Forelimb muscle (tissue), 1 donor: ENCODE measurements at regions not wholly inside any gene's neighbourhood (a gene's known extent, or its start where the extent isn't known, plus 50 kb on each side); places are given as distances from the start of the nearest gene placed in this dataset.
"Not testable (repeated sequence)": the region's sequence is repeated elsewhere in the genome, so short reads cannot be mapped to it uniquely, and the experiment has no call there.

Experiments
- DNase-seq: peaks from one replicate; pipeline ENCODE4 v3.0.0-alpha.2; 2013; ENCODE audit warnings: low read depth

DNA sequence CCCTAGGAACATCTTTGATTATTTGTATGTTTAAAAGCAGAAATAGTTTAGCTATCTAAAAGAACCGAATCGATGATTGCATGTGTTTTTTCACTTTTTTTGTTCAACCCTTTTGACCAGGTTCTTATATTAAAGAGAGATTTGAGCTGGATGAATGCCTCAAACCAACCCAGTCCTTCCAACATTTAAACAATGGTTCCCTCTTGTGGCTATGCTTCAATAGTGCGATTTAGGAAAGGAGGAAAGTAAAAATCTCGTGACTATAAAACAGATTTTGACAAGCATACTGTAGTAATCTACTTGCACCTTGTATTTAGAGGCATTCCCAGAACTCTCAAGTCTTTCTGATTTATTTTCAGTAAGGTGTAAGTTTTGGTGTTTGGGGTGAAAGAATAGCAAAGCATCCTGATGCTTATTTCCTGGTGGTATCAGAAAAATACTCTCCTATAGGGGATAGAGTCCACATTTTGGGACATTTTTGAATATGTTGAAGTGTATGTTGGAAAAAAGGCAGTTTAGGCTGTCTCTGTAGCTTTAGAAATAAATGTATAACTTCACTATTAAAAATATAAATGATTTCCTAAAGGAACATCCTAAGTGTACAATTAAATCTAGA, 159.6 kb upstream of the KCNH8 start:
- peak; percentile 22 for DNase-seq

DNA sequence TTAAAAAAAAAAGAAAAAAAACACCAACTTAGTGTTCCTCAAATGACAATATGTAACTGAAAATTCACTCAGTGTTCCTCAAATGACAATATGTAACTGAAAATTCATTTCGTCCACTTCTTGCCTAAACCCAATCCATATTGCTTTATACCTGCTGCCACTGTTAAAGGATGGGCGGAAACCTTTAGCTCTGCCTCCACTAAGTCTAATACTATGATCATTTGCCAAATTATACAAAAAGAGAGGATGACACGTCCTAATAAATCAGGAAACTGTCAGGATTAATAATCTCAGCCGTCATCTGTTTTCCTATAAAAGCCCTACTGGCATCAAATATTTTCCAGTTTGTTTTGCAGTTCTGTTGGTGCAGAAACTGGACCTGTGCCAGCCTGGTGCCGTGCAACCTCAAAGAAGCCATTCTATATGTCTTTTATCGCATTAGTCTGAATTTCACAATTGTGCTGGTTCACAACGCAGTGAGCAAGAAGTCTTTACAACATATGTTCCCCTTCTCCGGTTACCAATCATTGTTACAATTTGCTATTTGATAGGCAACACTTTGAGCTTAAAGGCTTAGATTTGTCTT, 160.4 kb upstream of the KCNH8 start:
- no peak for DNase-seq

DNA sequence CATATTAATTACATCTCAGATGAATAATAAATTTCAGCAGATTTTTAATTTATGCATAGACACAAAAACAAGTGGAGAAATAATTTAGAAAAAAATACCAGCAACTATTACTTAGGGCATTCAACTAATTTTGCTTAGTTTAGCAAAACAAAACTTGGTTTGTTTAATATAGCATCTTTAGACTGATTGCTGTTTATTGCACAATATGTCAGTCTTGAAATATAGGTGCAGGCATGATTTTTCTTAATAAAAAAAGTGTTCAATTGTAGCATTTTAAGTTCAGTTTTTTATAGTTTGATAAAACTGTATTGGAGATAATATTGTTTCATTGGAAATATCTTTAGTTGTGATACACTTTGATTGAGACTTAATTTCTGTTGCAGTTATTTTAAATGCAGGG, 161.2 kb upstream of the KCNH8 start:
- no peak for DNase-seq

DNA sequence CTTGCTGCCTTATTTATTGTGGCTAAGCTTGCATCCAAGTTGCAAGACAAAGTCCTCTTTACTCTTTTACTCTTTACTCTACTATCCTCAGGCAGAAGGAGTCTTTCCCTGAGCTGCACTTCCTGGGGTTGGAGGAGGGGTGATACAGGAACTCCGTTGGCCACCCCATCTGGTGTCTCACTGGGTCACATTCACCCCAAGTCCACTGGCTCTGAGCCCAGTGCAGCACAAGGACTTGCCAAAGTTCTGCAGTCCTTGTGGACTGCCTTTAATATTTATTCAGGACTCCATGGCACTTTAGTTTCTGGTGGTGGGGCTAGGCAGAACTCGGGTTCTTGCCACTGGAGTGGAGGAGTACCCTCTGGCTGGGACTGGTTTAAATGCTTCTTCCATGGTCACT, 165.4 kb upstream of the KCNH8 start:
- no peak for DNase-seq

DNA sequence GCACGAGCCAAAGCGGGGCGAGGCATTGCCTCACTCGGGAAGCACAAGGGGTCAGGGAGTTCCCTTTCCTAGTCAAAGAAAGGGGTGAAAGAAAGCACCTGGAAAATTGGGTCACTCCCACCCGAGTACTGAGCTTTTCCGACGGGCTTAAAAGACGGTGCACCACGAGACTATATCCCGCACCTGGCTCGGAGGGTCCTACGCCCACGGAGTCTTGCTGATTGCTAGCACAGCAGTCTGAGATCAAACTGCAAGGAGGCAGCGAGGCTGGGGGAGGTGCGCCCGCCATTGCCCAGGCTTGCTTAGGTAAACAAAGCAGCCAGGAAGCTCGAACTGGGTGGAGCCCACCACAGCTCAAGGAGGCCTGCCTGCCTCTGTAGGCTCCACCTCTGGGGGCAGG, 172.2 kb upstream of the KCNH8 start:
- not testable (repeated sequence) for DNase-seq

DNA sequence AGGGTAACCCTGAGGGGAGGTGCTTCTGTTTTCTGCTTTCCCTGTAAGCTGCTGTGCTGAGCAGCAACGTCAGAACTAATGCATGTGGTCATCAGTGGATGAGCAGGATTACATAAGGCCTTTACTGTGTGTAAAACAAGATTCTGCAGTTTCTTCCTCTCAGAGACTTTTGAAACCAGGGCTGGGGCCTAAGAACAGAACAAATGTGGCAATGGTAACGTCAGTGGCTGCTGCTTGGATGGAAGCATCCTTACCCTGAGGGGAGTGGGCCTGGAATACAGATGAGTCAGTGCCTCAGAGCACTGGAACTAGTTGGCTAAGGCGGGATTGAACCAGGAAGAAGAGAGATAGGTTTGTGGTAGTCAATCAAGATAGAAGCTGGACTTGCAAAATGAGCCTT, 180.2 kb upstream of the KCNH8 start:
- DNase-seq = no peak

DNA sequence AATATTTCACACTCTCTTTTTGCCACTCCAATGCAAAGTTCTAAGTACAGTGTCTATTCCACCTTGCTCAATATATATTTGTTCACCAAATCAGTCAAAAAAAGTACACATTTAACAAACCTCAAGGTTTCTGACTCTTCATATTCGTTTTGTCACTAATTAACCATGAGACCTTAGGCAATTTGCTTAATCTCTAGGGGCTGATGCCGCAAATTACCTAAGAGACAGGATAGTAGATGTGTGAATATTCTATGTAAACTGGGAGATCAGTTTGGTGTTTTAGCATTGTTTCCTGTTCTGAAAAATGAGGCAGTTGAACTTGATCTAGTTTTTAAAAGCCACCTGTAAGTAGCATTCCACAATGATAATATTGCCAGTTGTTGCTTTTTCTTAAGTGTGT, 182.5 kb upstream of the KCNH8 start:
- DNase-seq = no peak

DNA sequence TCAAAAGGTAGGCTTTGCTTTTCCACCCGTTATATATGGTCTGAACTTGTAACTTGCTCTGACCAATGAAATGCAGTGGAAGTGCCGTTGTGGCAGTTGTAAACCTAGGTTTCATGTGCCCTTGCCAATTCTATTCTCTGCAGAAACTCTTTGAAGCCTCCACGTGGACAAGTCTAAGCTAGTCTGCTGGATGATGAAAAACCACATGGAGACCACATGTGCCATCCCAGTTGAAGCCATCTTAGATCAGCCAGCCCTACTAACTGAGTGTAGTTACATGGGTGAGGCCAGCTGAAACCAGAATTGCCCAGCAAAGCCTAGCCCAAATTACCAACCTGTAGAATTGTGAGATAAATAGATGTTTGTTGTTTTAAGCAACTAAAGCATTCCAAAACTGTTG, 183.7 kb upstream of the KCNH8 start:
- DNase-seq = no peak

DNA sequence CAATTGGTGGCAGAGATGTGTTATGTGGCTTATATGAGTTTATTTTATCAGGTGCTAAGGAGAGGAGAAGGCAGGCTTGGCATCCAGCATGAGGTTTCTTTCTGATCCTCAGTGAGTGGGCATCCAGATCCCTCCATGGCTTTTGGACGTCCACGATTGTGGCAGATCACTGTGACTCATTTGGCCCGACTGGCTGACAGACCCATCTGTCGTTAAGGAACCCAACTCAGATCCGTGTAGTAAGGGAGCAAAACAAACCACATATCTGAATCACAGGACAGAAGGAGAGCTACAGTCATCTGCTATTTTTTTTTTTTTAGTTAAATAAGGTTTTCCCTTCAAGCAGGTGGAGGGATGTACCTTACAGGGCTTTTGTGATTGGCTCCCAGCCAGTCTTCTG, 197.0 kb upstream of the KCNH8 start:
- DNase-seq = no peak

DNA sequence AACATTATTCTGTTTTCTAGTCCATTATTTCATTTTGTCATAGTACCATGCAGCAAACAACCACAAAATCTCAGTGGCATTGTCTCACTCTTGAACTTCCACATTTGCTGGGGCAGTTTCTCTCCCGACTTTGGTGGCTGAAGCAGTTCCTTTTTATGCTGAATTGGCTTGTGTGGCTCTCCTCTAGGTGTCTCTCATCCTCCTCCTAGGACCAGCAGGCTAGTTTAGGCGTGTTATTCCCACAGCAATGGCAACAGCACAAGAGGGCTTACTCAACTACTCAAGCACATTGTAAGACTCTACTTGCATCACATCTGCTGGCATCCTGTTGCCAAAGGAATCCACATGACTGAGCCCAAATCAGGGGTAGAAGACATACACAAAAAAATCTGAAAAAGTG, 201.8 kb upstream of the KCNH8 start:
- DNase-seq = no peak

DNA sequence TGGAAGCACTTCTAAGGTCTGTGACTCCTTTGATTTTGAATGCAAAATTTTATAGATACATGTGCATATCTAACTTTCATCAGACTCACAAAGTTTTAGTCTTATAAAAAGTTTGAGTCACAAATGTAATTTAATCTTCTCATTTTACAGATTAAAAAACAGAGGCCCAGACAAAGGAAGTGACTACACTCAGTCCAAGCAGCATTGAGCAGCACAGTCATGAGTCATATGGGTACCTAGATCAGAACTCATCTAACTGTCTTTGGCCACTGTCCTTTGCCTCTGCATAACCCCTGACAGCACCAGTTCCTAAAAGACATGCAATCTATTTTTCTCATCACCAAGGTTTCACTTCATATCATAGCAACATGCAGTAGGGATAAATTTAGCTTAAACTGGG, 210.7 kb upstream of the KCNH8 start:
- DNase-seq = no peak

DNA sequence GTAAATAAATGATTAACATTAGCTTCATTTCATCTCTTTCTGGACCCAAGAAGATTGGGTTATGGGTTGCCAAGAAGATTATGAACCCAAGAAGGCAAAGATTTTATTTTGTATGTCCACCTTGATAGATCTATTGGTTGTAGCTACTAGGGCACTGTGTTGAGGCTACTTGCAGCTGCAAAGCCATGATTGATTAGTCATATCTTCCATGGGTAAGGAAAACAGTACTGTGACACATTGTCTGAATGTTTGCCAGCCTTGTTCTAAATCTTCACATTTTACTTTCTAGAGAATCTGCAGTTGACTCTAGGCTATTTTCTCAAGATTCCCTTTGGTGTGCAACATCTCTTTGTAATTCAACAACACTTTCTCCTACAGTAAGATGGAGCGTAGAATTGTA, 229.2 kb upstream of the KCNH8 start:
- no peak for DNase-seq

DNA sequence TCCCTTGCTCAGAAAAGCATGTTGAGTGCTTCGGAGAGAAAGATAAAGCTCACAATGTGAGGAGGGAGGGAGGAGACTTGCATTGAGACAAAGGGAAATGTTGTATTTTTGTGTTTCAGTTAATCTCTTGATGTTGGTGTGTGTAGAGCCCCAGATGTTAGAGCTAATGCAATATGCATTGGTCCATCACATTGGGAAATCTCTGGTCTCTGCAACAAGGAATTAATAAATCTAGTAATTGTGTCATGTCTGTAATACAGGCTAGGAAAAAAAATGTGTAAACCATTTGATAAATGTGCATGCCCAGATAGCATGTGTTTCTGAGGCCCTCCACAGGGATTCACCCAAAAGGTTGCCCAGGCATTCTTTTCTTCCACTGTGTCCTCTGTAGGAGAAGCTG, 230.4 kb upstream of the KCNH8 start:
- no peak for DNase-seq

DNA sequence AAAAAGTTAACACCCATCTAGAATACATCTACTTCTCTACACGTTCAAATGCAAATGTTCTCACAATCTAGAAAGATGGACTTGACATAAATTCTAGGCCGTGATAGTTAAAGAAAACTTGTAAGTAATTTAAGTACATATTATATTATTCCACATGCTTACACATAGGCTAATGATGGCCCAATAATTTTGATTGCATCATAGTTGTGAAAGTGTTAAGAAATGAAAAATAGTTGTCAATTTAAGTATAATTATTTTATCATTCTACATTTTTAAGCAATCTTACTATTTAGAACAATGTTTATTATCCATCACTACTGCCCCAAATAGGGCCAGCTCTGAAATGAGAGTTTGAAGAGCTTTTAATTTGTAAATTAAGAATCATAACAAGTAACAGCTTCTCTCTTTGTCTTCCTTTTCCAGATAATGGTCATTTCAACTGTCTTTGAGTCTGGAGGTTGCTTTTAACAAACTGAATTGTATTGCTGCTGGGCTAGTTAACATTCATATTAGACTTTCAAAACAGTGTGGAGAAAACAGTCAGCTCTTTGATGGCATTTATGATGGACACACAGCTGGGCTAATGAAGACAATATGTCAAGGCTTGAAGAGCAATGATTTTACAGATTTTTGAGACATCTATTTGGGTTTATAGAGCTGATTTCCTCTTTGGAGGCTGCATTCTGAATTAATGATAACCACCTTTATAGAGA, 246.1 kb upstream of the KCNH8 start:
- no peak for DNase-seq

DNA sequence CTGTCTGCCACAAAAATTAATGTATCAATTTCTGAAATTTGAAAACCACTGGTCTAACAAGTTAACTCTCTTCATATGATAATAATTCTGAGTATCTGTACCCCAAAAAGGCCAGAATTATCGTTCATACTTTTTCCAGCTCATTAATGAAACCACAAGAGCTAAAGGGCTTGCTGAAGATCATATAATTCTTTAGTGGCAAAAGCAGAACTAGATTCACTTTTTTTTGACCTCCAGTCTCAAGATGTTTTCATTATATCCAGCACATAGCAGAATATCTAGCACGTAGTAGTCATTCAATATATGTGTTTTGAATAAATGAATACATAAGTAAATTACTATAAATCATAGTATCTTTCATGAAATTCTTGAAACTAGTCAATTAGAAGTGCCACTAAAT, 246.7 kb upstream of the KCNH8 start:
- no peak for DNase-seq

DNA sequence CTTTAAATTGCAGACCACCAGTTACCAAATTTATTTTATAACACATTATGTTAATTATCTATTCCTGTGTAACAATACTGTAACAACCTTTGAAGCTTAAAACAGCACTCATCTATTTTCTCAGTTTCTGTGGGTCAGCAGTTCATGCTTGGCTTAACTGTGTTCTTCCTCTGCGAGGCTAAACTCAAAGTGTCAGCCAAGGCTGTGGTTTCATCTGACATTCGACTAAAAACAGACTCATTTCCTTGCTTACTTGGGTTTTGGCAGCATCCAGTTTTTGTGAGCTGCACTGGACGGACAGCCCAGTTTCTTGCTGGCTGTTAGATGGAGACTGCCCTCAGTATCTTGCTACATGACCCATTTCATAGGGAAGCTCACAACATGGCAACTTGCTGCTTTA, 247.3 kb upstream of the KCNH8 start:
- DNase-seq = no peak

DNA sequence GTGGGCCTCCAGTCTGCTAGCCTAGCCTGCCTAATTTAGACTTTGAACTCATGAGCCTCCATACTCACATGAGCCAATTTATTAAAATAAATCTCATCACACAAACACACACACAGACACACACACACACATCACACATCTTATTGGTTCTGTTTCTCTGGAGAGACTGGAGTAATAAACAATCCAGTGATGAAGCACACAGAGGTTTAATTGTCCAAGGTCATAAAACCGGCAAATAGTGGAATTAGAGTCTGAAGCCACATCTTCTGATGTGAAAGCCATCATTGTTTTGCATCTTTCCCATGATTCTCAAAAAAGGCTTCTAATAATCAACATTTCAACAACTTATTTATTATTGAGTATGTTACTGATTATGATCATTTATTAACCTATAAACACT, 249.4 kb upstream of the KCNH8 start:
- DNase-seq = no peak

DNA sequence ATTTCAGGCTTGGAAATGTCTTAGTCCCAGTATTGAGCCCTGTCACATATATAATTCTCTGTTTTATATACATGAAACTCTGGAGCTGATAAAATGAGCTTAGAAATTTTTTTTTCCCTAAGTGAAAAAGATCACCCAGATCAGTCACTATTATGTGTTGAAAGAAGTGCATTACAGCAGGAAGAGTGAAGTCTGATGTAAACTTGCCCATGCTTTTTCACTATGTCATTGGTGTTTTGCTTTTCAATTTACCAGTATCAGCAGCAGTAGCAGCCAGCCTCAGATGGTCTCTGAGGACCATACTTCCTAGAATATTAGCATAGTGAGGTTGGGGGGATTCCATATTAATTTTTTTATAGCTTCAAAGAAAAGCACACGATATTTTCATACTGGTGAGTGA, 255.6 kb upstream of the KCNH8 start:
- DNase-seq = no peak

DNA sequence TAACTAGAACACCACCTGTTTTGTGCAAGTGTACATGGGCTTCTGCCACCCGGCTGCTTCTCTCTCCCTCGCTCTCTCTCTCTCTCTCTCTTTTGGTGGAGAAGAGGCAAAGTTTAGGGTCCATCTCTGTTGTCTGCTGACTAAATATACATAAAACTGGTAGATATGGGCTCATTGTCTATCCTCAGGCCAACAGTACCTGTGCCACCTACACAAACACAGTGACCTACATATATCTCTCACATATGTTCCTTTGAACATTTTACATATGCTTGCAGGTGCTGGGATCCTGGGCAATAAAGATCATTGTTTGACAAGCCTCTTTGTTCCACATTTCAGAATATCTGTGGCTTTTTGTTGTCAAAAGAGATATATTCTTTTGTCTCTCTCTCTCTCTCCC, 256.3 kb upstream of the KCNH8 start:
- no peak for DNase-seq

DNA sequence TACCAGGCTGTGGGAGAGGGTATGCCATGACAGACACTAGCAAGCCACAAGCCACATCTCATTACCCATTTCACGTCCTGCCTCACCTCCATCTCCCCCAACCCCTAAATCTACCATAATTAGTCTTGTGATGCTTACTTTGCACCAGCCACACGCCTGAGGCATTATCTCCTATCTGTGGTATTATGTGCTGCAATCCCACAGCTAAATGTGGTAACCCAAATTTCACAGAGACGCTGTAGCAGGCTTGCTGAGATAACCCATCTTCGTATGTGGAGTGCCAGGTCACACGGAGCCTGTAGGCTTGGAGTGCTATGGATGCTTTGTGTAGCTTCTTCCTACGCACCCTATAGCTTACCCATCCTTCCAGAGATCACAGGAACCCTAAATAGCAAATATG, 256.7 kb upstream of the KCNH8 start:
- no peak for DNase-seq

DNA sequence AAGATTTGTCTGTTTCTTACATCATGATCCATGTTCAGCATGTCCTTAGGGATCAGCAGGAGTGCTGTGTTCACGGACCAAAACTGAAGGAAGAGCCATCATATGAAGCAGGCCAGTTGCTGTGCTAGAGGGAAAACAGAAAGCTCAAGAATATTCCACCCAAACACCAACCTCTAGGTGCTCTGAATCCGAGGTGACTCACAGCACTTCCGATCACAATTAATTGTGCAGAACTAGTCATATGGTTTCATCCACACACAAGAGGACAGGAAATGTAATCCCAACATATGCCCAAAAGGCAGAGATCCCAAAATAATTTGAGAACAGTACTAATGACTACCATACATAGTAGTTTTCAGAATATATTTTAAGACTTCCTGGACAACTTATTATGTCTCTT, 257.9 kb upstream of the KCNH8 start:
- DNase-seq = no peak

DNA sequence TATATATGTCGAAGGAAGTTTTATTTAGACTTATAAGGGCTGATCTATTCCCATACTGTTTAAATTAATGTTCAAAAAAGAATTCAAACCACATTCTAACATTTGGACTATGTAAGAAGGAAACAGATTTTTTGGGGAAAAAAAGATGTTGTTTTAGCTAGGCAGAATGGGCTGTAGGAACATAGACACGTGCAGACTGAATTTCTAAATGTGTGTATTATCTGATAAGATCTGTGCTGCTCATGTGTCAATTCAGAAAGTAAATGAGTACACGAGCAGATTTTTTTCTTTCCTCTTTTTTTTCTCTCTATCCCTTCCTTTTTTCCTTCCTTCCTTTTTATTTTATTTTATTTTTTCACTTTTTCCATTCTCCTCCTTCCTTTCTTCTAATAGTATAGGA, 259.5 kb upstream of the KCNH8 start:
- DNase-seq = no peak

DNA sequence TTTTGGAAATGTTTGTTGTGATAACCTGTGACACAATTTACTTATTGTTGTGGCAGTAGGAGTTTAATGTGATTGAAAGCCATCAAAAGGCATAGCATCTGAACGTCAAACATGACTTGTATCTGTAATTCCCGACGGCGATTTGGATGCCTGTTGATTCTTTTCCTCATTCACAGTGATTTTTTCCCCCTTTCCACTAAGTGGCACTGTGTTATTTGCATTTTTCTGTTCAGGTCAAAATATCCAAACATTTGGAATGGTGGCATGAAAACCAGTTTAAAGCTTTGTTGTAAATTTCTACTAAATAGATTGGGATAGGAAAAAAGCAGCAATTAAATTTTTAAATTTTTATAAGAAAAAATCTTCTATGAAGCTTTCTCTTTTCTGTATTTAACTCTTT, 259.9 kb upstream of the KCNH8 start:
- DNase-seq = no peak

DNA sequence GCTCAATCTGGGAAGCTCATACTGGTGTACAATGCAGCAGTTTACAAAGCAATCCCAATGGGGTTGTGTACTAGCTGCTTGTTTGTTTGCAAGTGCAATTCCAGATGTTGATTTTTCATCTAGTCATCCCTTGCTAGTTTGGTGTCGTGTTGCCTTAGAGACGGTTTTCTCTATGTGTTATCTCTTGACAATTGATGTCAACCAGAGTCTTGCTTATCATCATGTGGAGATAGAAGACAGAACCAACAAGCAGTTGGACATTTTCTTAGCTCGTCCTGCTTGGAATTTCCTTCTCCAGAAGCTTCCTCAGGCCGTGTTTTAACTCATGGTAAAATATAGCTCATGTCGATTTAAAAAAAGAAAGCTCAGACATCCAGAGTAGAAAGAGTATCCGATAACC, 262.0 kb upstream of the KCNH8 start:
- no peak for DNase-seq
